Activated CD8-positive, alpha-beta T cell treated with anti-CD3 and anti-CD28 coated beads for 36 hours (primary cell): ENCODE measurements at regions not wholly inside any gene's neighbourhood (a gene's known extent, or its start where the extent isn't known, plus 50 kb on each side); places are given as distances from the start of the nearest gene placed in this dataset.

Experiments used
- ATAC-seq: fragments of 200-7000 bp; cut with Tn5 transposase; one replicate; pipeline ENCODE4 v1.10.0; 2021; ENCODE audit warnings: mild to moderate bottlenecking, moderate library complexity
- CTCF ChIA-PET: fragments of 350-600 bp; sonication (Branson Sonifier 250); formaldehyde crosslinking; loops from one replicate; lab custom pipeline; 2021; ENCODE audit warnings: antibody characterized with exemption; lab: Charles Lee
- POLR2A ChIA-PET: fragments of 350-600 bp; sonication (Branson Sonifier 250); formaldehyde crosslinking; loops from one replicate; lab custom pipeline; 2021; ENCODE audit warnings: antibody characterized with exemption; lab: Charles Lee
- DNase-seq: peaks from one replicate; pipeline ENCODE4 v3.0.0-alpha.2; 2020
- H3K27ac Mint-ChIP-seq: one replicate; pipeline ENCODE4 v1.8.0; 2021; ENCODE audit warnings: mild to moderate bottlenecking, mixed read lengths
- H3K27me3 Mint-ChIP-seq: one replicate; pipeline ENCODE4 v1.8.0; 2021; ENCODE audit warnings: mixed read lengths
- H3K36me3 Mint-ChIP-seq: one replicate; pipeline ENCODE4 v1.8.0; 2021; ENCODE audit warnings: low read depth, mixed read lengths
- H3K4me1 Mint-ChIP-seq: one replicate; pipeline ENCODE4 v1.8.0; 2021; ENCODE audit warnings: low read depth, mixed read lengths
- H3K4me3 Mint-ChIP-seq: one replicate; pipeline ENCODE4 v1.8.0; 2021; ENCODE audit warnings: mild to moderate bottlenecking, moderate library complexity, mixed read lengths
- H3K9me3 Mint-ChIP-seq: one replicate; pipeline ENCODE4 v1.8.0; 2021; ENCODE audit warnings: mixed read lengths
- intact Hi-C: fragments of 100-400 bp; cut with micrococcal nuclease; formaldehyde crosslinking; loops from one replicate; pipeline ENCODE4 v1.10.0; 2022
- TF ChIP-seq, protein P1 (sequence below): fragments of 200-600 bp; IDR thresholded peaks from one replicate; pipeline ENCODE4 v1.8.0; 2022; ENCODE audit warnings: antibody characterized with exemption, mild to moderate bottlenecking

DNA sequence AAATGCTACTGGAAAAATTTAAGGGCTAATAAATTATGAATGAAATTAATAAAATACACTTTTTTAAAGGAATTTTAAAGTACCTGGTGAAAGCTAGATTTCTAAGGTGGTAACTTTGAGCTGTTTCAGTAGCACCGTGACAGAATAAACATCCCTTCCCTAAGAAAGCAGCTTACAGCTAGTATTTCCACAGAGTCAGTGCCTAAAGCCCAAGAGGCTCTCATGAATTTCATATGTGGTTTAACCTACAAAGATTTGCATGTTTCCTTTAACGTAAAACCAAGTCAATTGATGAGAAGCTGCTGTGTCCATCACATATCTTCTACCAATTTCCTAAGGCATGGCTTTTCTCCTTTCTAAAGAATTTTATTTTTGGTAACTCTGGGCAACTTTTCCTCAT lies 56.8 kb downstream of the IFNG start:
- no peaks in the 10 kb centered on the region for H3K36me3 Mint-ChIP-seq
- ATAC-seq (no peak), DNase-seq (no peak)
- H3K9me3 Mint-ChIP-seq = no peaks in the 10 kb centered on the region
- H3K27ac Mint-ChIP-seq = no peak overlapping the region
- ChIA-PET CTCF (interaction anchor here (1.0 to 1.6 kb wide), 3 partner anchors 36 to 62 kb away, joined by 3 to 7 read pairs (median 3); no protein-coding TSS in a partner anchor), POLR2A (no interaction called here)
- intact Hi-C loops = no loop called here
- H3K4me3 Mint-ChIP-seq = no peak overlapping the region
- TF ChIP-seq, protein P1, sequence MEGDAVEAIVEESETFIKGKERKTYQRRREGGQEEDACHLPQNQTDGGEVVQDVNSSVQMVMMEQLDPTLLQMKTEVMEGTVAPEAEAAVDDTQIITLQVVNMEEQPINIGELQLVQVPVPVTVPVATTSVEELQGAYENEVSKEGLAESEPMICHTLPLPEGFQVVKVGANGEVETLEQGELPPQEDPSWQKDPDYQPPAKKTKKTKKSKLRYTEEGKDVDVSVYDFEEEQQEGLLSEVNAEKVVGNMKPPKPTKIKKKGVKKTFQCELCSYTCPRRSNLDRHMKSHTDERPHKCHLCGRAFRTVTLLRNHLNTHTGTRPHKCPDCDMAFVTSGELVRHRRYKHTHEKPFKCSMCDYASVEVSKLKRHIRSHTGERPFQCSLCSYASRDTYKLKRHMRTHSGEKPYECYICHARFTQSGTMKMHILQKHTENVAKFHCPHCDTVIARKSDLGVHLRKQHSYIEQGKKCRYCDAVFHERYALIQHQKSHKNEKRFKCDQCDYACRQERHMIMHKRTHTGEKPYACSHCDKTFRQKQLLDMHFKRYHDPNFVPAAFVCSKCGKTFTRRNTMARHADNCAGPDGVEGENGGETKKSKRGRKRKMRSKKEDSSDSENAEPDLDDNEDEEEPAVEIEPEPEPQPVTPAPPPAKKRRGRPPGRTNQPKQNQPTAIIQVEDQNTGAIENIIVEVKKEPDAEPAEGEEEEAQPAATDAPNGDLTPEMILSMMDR = no peak
- no peaks in the 10 kb centered on the region for H3K27me3 Mint-ChIP-seq
- H3K4me1 Mint-ChIP-seq = peaks cover 1% of the 10 kb centered on the region

DNA sequence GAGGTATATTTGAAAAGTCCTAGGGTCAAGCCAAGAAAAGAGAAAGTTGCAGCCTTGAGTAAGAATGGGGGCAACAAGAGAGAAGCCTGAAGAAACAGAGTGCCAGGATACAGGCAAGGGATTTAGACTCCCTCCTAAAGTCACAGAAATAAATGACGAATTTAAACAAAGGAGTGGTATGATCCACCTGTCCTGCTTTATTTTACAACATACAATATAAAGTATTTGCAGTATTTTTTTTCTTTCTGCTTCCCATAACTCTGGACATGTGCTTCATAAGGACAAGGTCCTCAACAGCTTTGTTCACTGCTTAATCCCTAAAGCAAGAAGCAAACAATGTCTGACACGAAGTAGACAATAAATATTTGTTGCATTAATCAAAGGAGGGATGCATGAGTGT lies 57.4 kb downstream of the IFNG start:
- no peak for ATAC-seq
- no peak for DNase-seq
- ChIA-PET CTCF (interaction anchor here (1.0 to 1.6 kb wide), 3 partner anchors 35 to 61 kb away, joined by 3 to 7 read pairs (median 3); no protein-coding TSS in a partner anchor), POLR2A (no interaction called here)
- no peak overlapping the region for H3K27ac Mint-ChIP-seq
- TF ChIP-seq, protein P1 = no peak
- no peak overlapping the region for H3K4me3 Mint-ChIP-seq
- no peaks in the 10 kb centered on the region for H3K4me1 Mint-ChIP-seq
- no peaks in the 10 kb centered on the region for H3K9me3 Mint-ChIP-seq
- intact Hi-C loops = no loop called here
- no peaks in the 10 kb centered on the region for H3K36me3 Mint-ChIP-seq
- H3K27me3 Mint-ChIP-seq = no peaks in the 10 kb centered on the region

DNA sequence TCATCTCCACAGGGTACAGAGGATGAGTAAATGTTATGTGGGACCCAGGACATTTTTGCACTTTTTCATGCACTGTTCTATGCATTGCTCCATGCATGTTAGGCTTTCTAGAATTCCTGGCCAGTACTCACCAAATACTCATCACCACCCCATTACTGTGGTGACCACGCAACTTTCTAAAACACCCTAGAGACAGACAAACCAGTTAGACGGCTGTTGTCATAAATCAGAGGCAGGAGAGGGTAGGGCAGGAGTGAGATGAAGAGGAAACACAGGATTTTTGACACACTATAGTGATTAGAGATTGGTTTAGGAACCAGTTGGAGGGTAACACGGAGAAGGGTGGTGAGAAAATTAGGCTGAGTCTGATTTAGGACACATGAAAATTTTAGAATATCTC lies 59.3 kb downstream of the IFNG start:
- no peaks in the 10 kb centered on the region for H3K27me3 Mint-ChIP-seq
- intact Hi-C loops = no loop called here
- POLR2A ChIA-PET = no interaction called here
- TF ChIP-seq, protein P1 = no peak
- H3K4me3 Mint-ChIP-seq = no peak overlapping the region
- H3K36me3 Mint-ChIP-seq = no peaks in the 10 kb centered on the region
- no peaks in the 10 kb centered on the region for H3K9me3 Mint-ChIP-seq
- no peak overlapping the region for H3K27ac Mint-ChIP-seq
- no peak for DNase-seq
- no peak for ATAC-seq
- CTCF ChIA-PET = no interaction called here
- H3K4me1 Mint-ChIP-seq = peaks cover 1% of the 10 kb centered on the region

DNA sequence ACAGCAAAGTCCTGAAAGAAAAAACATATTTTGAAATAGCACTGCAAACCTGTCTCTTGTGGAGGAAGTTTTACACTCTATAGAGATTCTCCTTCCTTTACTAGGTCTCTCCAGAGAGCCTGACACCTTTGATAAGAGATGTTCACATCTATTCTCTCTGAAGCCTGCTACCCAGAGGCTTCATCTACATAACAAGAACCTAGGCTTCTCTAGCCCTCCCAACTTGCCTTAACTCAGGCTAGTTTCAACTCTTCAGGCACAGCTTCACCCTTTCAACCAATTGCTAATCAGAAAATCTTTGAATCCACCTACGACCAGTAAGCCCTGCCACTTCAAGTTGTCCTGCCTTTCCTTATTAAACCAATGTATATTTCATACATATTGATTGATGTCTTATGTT lies 60.6 kb downstream of the IFNG start:
- TF ChIP-seq, protein P1 = no peak
- intact Hi-C loops = no loop called here
- no peak overlapping the region for H3K4me3 Mint-ChIP-seq
- H3K9me3 Mint-ChIP-seq = no peaks in the 10 kb centered on the region
- H3K27me3 Mint-ChIP-seq = no peaks in the 10 kb centered on the region
- no peak overlapping the region for H3K27ac Mint-ChIP-seq
- POLR2A ChIA-PET = no interaction called here
- no peaks in the 10 kb centered on the region for H3K36me3 Mint-ChIP-seq
- DNase-seq = no peak
- CTCF ChIA-PET = no interaction called here
- H3K4me1 Mint-ChIP-seq = peaks cover 9% of the 10 kb centered on the region
- no peak for ATAC-seq

DNA sequence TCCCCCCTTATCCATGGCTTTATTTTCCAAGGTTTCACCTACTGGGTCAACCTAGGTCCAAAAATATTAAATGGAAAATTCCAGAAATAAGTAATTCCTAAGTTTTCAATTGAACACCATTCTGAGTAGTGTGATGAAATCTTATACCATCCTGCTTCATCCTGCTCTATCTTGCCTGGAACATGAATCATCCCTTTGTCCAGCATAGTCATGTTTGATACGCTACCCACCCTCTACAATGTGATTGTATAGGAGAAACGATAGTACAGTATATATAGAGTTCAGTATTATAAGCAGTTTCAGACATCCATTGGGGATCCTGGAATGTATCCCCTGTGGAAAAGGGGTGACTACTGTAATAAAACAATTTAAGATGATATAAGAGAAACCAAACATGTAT lies 62.2 kb downstream of the IFNG start:
- intact Hi-C loops = no loop called here
- Mint-ChIP-seq H3K27ac (no peak overlapping the region), H3K36me3 (no peaks in the 10 kb centered on the region), H3K4me1 (peaks cover 11% of the 10 kb centered on the region), H3K27me3 (no peaks in the 10 kb centered on the region), H3K9me3 (no peaks in the 10 kb centered on the region), H3K4me3 (no peak overlapping the region)
- ChIA-PET CTCF (no interaction called here), POLR2A (no interaction called here)
- TF ChIP-seq, protein P1 = no peak
- DNase-seq (no peak), ATAC-seq (no peak)
